Mucosa of rectum (tissue), 2 donors: ENCODE measurements at regions not wholly inside any gene's neighbourhood (a gene's known extent, or its start where the extent isn't known, plus 50 kb on each side); places are given as distances from the start of the nearest gene placed in this dataset.

Source experiments
- H3K27ac ChIP-seq, 2 donors: one replicate each; pipeline ENCODE4 v1.7.0; 2013; ENCODE audit warnings: inconsistent platforms in 2 of 2, low read depth in 2 of 2, low read length in 2 of 2
- H3K27me3 ChIP-seq, 2 donors: one replicate each; pipeline ENCODE4 v1.7.0; 2013; ENCODE audit warnings: low read length in 2 of 2; ENCODE audit not compliant: control insufficient read depth in 2 of 2, insufficient read depth in 2 of 2
- H3K36me3 ChIP-seq, 2 donors: one replicate each; pipeline ENCODE4 v1.7.0; 2013; ENCODE audit warnings: low read length in 2 of 2; ENCODE audit not compliant: control insufficient read depth in 2 of 2, insufficient read depth in 2 of 2
- H3K4me1 ChIP-seq, 2 donors: one replicate each; pipeline ENCODE4 v1.7.0; 2013; ENCODE audit warnings: low read length in 2 of 2, mild to moderate bottlenecking in 1 of 2; ENCODE audit not compliant: control insufficient read depth in 2 of 2, insufficient read depth in 2 of 2
- H3K4me3 ChIP-seq, 2 donors: one replicate each; pipeline ENCODE4 v1.7.0; 2013; ENCODE audit warnings: low read length in 2 of 2
- H3K9ac ChIP-seq, 2 donors: one replicate each; pipeline ENCODE4 v1.7.0; 2013; ENCODE audit warnings: low read length in 2 of 2, low read depth in 1 of 2, mild to moderate bottlenecking in 1 of 2
- H3K9me3 ChIP-seq, 2 donors: one replicate each; pipeline ENCODE4 v1.7.0; 2013; ENCODE audit warnings: low read length in 2 of 2; ENCODE audit not compliant: control insufficient read depth in 2 of 2
- donor health status: healthy.
- donor health status: Normal muscosa, but diverticular disease.

- no peaks in the 10 kb centered on the region for H3K36me3 ChIP-seq
- no peak overlapping the region for H3K27ac ChIP-seq
- H3K27me3 ChIP-seq = no peaks in the 10 kb centered on the region
- H3K4me3 ChIP-seq = no peak overlapping the region
- no peaks in the 10 kb centered on the region for H3K4me1 ChIP-seq
- H3K9me3 ChIP-seq = no peaks in the 10 kb centered on the region
- H3K9ac ChIP-seq = no peak overlapping the region
Observed at GRCh38 chr1:222865718-222866117, 50.9 kb downstream of the DISP1 start.

GRCh38 chr1:222867316-222867715 lies 52.5 kb downstream of the DISP1 start:
- Histone ChIP-seq H3K4me3 (no peak overlapping the region), H3K36me3 (no peaks in the 10 kb centered on the region), H3K27me3 (no peaks in the 10 kb centered on the region), H3K9me3 (no peaks in the 10 kb centered on the region), H3K9ac (no peak overlapping the region), H3K27ac (no peak overlapping the region), H3K4me1 (no peaks in the 10 kb centered on the region)

- no peaks in the 10 kb centered on the region for H3K4me1 ChIP-seq
- no peak overlapping the region for H3K27ac ChIP-seq
- no peak overlapping the region for H3K9ac ChIP-seq
- H3K36me3 ChIP-seq = no peaks in the 10 kb centered on the region
- H3K9me3 ChIP-seq = no peaks in the 10 kb centered on the region
- H3K4me3 ChIP-seq = no peak overlapping the region
- no peaks in the 10 kb centered on the region for H3K27me3 ChIP-seq
Observed at GRCh38 chr1:222876182-222876581, 61.3 kb downstream of the DISP1 start.

DNA sequence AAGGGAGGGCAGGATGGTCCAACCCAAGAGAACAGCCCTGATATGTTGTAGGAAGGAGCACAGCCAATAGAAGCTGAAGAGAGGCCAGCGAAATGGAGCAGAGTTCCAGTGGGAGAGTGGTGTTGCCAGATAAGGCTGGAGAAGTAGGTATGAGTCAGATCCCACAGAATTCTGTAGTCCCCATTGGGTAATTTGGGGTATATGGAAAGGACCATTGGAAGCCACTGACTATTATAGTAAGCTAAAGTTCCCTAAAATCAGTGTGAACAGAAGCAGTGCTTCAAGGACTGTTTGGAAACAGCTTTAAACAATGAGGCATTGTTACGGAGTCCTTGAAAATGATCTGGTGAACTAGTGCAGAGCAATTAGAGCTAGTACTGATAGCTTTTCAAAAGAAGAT lies 63.0 kb downstream of the DISP1 start:
- Histone ChIP-seq H3K9ac (no peak overlapping the region), H3K9me3 (no peaks in the 10 kb centered on the region), H3K36me3 (no peaks in the 10 kb centered on the region), H3K4me3 (no peak overlapping the region), H3K27me3 (no peaks in the 10 kb centered on the region), H3K27ac (no peak overlapping the region), H3K4me1 (no peaks in the 10 kb centered on the region)

DNA sequence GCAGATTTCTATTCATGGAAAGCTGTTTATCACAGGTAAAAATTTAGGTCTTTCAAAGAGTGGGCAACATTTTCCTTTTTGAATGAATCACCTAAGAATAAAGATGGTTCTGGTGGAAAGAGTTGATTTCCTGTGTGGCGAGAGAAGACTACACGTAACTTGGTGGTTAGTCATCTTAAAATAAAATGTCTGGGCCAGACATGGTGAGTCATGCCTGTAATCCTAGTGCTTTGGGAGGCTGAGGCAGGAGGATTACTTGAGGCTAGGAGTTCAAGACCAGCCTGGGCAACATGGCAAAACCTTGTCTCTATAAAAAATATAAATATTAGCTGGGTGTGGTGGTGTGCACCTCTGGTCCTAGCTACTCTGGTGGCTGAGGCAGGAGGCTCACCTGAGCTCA lies 65.7 kb downstream of the DISP1 start:
- Histone ChIP-seq H3K27me3 (no peaks in the 10 kb centered on the region), H3K9ac (no peak overlapping the region), H3K4me3 (no peak overlapping the region), H3K9me3 (no peaks in the 10 kb centered on the region), H3K4me1 (no peaks in the 10 kb centered on the region), H3K36me3 (no peaks in the 10 kb centered on the region), H3K27ac (no peak overlapping the region)

DNA sequence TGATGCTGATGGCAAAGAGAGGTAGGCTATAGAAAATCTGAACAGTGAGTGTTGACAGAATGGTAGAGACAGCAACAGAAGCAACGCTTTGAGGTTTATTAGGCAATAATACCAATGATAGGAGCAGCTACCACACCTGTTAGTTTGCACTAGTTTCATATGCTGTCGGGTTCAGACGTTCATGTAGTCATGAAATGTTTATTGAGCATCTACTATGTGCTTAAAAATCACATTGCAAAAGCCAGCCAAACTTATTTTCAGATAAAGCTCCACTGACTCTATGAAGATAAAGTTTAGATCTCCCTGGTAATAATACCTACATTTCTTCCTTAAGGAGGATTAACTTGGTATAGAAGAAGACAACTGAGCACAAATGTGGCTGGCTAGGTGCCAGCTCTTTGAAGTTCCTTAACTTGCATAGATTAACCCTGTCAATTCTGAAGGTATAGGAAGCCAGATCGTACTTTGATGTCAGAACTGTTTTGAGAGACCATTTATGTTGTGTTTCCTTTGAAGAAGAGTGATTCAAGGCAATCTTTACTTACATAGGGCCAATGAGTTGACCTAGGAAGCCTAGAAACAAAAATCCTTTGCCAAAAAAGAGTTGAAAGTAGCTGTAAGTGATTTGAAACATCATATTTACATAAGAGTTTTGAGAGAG lies 71.5 kb downstream of the DISP1 start:
- Histone ChIP-seq H3K27me3 (no peaks in the 10 kb centered on the region), H3K4me3 (no peak overlapping the region), H3K36me3 (no peaks in the 10 kb centered on the region), H3K9ac (no peak overlapping the region), H3K4me1 (no peaks in the 10 kb centered on the region), H3K9me3 (no peaks in the 10 kb centered on the region), H3K27ac (no peak overlapping the region)

GRCh38 chr1:222886878-222887351 lies 72.1 kb downstream of the DISP1 start:
- no peaks in the 10 kb centered on the region for H3K27me3 ChIP-seq
- H3K27ac ChIP-seq = no peak overlapping the region
- no peaks in the 10 kb centered on the region for H3K9me3 ChIP-seq
- H3K4me1 ChIP-seq = no peaks in the 10 kb centered on the region
- H3K4me3 ChIP-seq = no peak overlapping the region
- H3K9ac ChIP-seq = no peak overlapping the region
- no peaks in the 10 kb centered on the region for H3K36me3 ChIP-seq

- H3K4me3 ChIP-seq = no peak overlapping the region
- no peaks in the 10 kb centered on the region for H3K4me1 ChIP-seq
- H3K27ac ChIP-seq = no peak overlapping the region
- no peaks in the 10 kb centered on the region for H3K9me3 ChIP-seq
- no peaks in the 10 kb centered on the region for H3K27me3 ChIP-seq
- no peaks in the 10 kb centered on the region for H3K36me3 ChIP-seq
- no peak overlapping the region for H3K9ac ChIP-seq
Observed at GRCh38 chr1:222889440-222889839, 74.6 kb downstream of the DISP1 start.

GRCh38 chr1:222890716-222891115 lies 75.9 kb downstream of the DISP1 start:
- Histone ChIP-seq H3K9me3 (no peaks in the 10 kb centered on the region), H3K9ac (no peak overlapping the region), H3K4me1 (no peaks in the 10 kb centered on the region), H3K36me3 (no peaks in the 10 kb centered on the region), H3K27ac (no peak overlapping the region), H3K4me3 (no peak overlapping the region), H3K27me3 (no peaks in the 10 kb centered on the region)

DNA sequence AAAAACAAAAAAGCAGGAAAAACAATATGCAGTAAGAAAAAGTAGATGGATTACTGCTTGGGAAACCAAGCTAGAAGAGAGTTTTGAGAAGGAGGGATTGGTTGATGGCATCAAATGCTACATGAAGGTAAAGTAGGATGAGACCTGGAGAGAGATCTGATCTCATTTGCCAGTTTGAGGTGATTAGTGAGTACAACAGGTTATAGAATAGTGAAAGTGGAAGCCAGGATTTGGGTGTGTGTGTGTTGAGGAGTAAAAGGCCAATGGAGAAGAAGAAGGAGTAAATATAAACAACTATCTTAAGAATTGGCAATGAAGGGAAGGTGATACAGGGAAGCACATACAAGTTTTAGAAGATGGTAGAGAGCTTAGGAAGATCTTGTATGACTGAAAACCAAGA lies 76.7 kb downstream of the DISP1 start:
- H3K4me3 ChIP-seq = no peak overlapping the region
- no peaks in the 10 kb centered on the region for H3K36me3 ChIP-seq
- H3K27ac ChIP-seq = no peak overlapping the region
- no peaks in the 10 kb centered on the region for H3K9me3 ChIP-seq
- no peak overlapping the region for H3K9ac ChIP-seq
- no peaks in the 10 kb centered on the region for H3K27me3 ChIP-seq
- no peaks in the 10 kb centered on the region for H3K4me1 ChIP-seq
